ENCODE measurements at regions not wholly inside any gene's neighbourhood (a gene's known extent, or its start where the extent isn't known, plus 50 kb on each side); places are given as distances from the start of the nearest gene placed in this dataset.
A peak's percentile ranks its signal among the peaks of the same experiment; 100 is the strongest.
"Not testable (repeated sequence)": the region's sequence is repeated elsewhere in the genome, so short reads cannot be mapped to it uniquely, and the experiment has no call there.

DNA sequence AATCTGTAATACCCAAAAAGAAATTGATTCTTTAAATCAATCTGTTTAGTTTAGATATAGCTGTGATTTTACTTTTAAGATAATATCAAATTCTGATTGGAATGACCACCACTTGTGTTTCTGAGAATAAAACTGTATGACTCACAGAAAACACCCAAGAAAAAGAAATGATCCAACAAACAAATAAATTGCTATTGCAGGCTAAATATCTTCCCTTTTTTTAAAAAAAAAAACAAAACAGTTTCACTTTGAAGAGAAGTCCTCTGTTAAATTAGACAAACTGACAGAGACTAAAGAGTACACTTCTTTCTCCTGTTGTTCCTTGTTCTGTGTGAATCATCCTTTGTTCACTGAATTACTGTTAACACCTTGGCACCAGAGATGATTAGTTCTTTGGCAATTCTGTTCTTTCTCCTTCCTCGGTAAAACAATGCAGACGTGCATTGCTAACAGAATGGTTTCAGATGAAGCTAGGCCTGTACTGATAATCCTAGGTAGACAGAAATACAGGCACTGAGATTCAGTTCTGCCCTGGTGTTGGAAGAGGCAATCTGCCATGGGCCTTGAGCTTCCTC, 895.2 kb upstream of the CITED2 start:
- DNase-seq, result no peak

GRCh38 chr6:140264431-140264830, 890.0 kb upstream of the CITED2 start:
- DNase-seq, result no peak

GRCh38 chr6:140258302-140258701, 883.9 kb upstream of the CITED2 start:
- not testable (repeated sequence) for DNase-seq

GRCh38 chr6:140256248-140256647, 881.8 kb upstream of the CITED2 start:
- no peak for DNase-seq

DNA sequence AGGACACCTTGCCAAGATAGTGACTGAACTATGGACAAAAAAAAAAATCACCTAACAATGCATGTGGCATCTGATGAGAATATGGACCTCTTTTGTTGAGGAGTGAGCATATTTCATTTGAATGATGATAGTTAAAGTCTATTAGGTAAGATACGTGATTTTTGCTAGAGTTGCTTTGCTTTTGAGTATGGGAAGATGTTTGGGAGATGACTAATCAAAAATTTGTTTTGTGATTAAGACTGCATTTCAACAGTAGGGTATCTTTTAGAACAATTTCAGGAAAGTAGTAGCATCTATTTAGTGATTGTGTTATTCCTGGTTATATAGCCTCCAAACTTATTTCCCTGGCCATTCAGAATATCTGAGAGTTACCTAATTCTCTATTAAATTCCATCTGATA, 878.6 kb upstream of the CITED2 start:
- DNase-seq, result no peak

GRCh38 chr6:140252099-140252498, 877.7 kb upstream of the CITED2 start:
- DNase-seq, result no peak

DNA sequence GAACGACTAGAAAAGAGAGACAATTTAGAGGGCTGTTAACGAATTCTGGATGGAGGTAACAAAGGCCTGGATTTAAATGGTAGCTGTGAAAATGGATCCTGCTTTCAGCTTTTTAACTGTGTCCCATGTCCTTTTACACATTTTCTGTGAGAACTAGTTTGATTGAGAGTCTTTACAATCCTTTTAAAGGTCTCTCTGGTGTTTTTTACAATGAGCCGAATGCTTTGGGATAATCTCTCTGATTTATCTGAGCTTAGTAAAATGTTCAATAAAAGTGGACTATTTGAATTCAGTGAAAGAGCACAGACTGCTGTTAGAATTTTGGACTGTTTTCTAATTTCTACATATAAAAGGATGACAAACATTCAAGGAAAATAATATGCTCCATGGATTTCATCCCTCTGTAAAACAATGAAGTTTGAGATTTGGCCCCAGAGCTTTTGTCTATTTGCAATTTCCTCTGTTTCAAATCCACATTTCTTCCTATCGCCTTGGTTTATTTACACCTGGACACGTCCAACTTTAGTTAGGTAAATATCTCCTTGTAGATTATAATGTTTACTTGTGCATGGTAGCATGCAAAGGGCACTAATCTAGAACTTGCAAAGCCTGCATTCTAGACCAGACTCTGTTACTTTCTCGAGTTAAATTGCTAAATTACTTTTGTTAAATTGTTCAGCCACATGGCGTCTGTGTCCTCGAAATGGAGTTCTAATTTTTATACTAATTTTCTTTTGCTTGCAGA, 871.0 kb upstream of the CITED2 start:
- no peak for DNase-seq

GRCh38 chr6:140237251-140237650, 862.8 kb upstream of the CITED2 start:
- no peak for DNase-seq

GRCh38 chr6:140236732-140237131, 862.3 kb upstream of the CITED2 start:
- no peak for DNase-seq

DNA sequence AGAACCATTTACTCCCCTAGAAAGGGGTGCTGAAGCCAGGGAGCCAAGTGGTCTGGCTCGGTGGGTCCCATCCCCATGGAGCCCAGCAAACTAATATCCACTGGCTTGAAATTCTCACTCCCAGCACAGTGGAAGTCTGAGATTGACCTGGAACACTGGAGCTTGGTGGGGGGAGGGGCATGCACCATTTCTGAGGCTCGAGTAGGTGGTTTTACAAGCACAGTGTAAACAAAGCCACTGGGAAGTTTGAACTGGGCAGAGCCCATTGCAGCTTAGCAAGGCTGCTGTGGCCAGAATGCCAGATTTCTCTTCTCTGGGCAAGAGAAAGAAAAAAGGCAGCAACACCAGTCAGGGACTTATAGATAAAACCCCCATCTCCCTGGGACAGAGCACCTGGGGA, 855.8 kb upstream of the CITED2 start:
- no peak for DNase-seq

- DNase-seq, result no peak
Observed at GRCh38 chr6:140228491-140228890, 854.0 kb upstream of the CITED2 start.

GRCh38 chr6:140226637-140227036, 852.2 kb upstream of the CITED2 start:
- DNase-seq, result no peak

DNA sequence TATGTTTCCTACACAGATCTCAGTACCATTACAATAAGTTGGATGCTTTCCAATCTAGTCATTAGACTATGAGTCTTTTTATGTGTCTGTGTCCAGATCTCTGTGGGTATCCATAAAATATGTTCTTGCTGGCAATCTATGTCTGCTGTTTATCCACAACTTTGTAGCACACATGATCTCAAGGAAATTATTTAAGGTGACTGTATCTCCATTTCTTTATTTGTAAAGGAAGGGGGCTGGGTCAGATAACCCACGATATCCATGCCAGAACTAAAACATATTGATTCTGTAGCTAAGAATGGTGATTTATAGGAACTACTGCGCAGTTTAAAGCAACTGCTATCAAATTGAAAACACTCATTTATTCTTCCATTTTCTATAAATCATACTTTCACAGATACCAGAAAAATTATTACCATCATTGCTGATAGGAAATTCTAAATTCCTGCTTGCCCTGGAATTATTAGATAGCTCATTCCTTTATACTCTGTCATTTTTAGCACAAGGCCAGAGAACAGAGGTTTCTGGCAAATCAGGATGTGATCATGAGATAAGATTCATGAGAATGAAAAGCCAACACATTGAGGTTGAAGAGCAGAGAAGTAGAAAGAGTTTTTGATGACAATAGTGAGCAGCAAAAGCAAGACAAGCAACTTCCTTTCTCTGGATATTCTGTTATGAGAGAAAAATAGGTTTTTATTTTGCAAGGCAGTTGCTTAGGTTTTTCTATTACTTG, 851.4 kb upstream of the CITED2 start:
- no peak for DNase-seq

GRCh38 chr6:140217283-140217682, 842.8 kb upstream of the CITED2 start:
- DNase-seq, result no peak

DNA sequence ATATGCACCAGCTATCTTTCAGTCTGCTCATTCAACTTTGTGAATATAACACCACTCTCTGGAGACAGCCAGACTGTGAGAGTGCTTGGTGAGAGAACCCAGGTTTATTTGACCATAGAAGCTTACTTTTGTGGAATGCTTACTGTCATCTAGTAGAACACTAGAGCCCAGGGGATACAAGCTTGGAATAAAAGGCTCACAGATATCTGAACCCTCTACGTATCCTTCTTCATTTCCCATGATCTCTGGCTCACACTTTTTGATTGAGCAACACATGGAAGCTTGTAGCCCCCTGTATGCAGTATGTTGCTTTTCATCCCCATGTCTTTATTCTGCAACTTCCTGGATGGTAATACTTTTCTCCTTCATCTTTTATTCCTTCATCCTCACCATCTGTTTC, 835.3 kb upstream of the CITED2 start:
- no peak for DNase-seq

DNA sequence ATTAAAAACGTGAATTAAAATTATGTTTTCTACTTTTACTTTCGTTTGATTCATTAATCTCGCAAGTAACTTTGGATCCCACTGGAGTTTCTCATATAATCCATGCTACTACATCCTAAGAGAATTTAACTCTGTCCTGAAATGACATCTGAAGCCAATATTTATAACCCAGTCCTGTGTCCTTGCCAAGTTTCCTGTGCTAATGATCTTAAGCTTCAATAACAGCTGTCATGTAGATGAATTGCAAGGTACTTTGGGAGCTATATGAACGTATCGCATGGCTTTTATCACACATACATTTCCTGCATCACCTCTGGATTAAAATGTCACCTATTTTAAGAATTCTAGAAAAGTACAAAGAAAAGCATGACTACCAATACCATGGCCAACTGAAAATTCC, 833.8 kb upstream of the CITED2 start:
- peak in 1 of 2 experiments; percentile 8 for DNase-seq

DNA sequence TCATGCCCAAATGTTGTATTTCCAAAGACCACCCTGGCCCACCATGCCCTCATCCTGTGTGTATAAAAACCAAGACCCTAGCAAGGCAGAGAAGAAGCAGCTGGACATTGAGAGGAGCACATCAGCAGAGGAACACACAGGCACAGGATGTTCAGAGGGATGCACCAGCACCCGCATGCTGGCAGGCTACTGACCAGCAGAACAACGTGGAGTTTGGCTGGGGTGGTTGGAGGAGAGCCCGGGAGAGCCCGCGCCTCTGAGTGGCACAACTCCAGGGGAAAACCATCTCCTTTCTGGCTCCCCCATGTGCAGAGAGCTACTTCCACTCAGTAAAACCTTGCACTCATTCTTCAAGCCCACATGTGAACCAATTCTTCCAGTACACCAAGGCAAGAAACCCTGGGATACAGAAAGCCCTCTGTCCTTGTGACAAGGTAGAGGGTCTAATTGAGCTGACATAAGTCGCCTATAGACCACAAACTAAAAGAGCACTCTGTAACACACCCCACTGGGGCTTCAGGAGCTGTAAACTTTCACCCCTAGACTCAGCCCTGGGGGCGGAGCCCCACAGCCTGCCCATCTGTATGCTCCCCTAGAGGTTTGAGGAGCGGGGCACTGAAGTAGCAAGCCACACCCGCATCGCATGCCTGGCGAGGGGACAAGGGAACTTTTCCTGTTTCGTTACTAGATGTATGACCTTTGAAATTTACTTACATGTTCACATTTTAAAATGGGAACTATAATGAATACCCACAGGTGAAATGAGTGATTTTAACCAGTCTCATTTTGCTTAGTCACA, 831.5 kb upstream of the CITED2 start:
- no peak for DNase-seq

DNA sequence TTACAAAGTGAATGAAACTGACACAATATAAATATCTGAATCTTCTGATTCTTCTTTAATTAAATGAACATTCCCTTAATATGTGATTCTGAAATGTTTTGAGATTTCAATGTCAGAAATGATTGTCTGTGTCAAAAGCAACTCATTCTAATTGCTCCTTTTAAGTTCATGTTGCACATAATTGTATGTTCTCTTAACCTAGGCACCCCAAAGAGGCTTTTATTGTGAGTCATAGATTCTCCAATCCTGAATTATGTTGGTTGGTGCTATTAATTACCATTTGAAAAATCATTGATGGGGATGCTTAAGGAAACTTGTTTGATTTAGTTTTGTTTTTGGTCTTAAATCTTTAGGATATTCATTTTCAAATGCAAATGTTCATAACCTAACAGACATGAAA, 829.7 kb upstream of the CITED2 start:
- DNase-seq, result no peak

DNA sequence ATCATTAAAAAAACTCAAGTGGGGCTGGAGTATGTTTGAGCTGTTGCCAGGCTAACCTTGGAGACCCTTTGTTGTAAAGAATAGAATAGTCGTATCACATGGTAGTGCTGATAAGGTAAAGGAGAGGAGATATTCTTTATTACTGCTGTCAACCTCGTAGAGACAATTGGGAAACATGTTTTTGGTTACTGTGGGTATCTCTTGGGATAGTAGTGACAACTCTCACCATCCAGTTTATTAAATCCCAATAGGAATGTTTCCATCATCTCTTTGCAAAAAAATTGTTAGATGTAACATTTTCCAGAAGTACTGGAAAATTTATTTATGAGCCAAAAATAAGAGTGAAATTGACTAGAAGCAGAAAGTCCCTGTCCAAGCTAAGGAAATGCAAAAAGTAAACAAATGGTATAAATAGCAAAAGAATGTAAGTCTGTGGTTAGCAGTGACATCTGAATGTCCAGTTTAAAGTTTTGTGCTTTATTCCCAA, 829.3 kb upstream of the CITED2 start:
- no peak for DNase-seq

DNA sequence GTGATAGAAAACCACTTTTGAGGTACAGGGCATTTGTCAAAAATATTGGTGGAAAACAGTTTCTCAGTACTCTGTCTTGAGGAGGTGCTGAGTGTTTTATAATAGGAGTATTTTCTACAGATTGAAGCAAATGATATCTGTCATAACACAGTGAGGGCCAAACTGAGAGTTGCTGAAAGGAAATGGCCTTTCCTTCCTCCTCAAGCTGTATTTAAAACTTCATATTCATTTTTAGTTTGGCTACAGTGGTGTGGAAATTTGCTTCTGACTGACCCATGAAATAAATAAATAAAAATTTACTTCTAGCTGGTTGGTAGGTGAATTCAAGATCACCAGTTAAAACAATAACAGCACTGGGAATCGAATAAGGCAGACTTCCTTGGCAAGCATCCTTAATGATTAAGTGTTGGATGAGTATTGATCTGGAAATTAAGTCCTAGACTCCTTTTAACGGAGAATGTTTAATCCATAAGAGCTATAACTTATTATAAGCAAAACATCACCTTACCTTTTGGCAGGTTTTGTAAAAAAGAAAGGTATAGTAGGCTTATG, 828.6 kb upstream of the CITED2 start:
- DNase-seq, result no peak

DNA sequence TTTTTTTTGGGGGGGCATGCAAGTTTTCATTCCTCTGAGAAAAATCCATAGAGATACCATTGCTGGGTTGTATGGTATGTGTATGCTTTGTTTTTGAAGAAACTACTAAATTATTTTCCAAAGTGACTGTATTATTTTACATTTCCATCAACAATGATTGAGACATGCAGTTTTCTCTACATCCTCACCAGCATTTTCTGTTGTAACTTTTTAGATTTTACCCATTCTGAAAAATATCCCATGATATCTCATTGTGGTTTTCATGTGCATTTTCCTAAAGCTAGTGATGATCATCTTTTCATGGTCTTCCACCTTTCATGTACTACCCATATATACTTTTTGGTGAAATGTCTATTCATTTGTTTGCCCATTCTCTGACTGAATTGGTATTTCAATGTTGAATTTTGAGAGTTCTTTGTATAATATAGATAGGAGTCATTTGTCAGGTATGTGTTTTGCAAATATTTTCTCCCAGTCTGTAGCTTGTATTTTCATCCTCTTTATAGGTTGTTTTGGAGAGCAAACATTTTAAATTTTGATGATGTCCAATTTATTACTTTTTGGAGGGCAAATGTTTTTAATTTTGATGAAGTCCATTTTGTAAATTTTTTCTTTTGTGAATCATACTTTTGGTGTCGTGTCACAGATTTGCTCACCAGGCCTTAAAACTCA, 827.5 kb upstream of the CITED2 start:
- no peak for DNase-seq

GRCh38 chr6:140193269-140193668, 818.8 kb upstream of the CITED2 start:
- no peak for DNase-seq

All from NCI-H526 (cell line).